ENCODE measurements at regions not wholly inside any gene's neighbourhood (a gene's known extent, or its start where the extent isn't known, plus 50 kb on each side); places are given as distances from the start of the nearest gene placed in this dataset.

GRCh38 chr12:4214877-4215228 lies 58.7 kb upstream of the CCND2 start:
- no peak for DNase-seq (ENCODE audit: extremely low read depth, low read depth)
- no peak for TF ChIP-seq CTCF (IDR thresholded peaks at IDR 0.05; ENCODE audit: low read depth, low read length)

- TF ChIP-seq CTCF (IDR thresholded peaks at IDR 0.05; ENCODE audit: low read depth, low read length) = no peak
- no peak for DNase-seq (ENCODE audit: extremely low read depth, low read depth)
These were observed 60.1 kb upstream of the CCND2 start for GRCh38 chr12:4213471-4213870.

GRCh38 chr12:4212845-4213244 lies 60.7 kb upstream of the CCND2 start:
- TF ChIP-seq CTCF (IDR thresholded peaks at IDR 0.05; ENCODE audit: low read depth, low read length) = no peak
- no peak for DNase-seq (ENCODE audit: extremely low read depth, low read depth)

GRCh38 chr12:4211372-4211771 lies 62.2 kb upstream of the CCND2 start:
- no peak for DNase-seq (ENCODE audit: extremely low read depth, low read depth)
- TF ChIP-seq CTCF (IDR thresholded peaks at IDR 0.05; ENCODE audit: low read depth, low read length) = no peak

GRCh38 chr12:4210183-4210582 lies 63.4 kb upstream of the CCND2 start:
- TF ChIP-seq CTCF (IDR thresholded peaks at IDR 0.05; ENCODE audit: low read depth, low read length) = no peak
- no peak for DNase-seq (ENCODE audit: extremely low read depth, low read depth)

- TF ChIP-seq CTCF (IDR thresholded peaks at IDR 0.05; ENCODE audit: low read depth, low read length) = no peak
These were observed 67.1 kb upstream of the CCND2 start for GRCh38 chr12:4206470-4206869.

GRCh38 chr12:4203772-4204376 lies 69.7 kb upstream of the CCND2 start:
- no peak for TF ChIP-seq CTCF (IDR thresholded peaks at IDR 0.05; ENCODE audit: low read depth, low read length)
- no peak for DNase-seq (ENCODE audit: extremely low read depth, low read depth)

More at GRCh38 chr12:4206470-4206869, 67.1 kb upstream of the CCND2 start:
- no peak for DNase-seq (ENCODE audit: extremely low read depth, low read depth)

Data from AG09319 (cell line).